ENCODE measurements at regions not wholly inside any gene's neighbourhood (a gene's known extent, or its start where the extent isn't known, plus 50 kb on each side); places are given as distances from the start of the nearest gene placed in this dataset.
"Not testable (repeated sequence)": the region's sequence is repeated elsewhere in the genome, so short reads cannot be mapped to it uniquely, and the experiment has no call there.

DNA sequence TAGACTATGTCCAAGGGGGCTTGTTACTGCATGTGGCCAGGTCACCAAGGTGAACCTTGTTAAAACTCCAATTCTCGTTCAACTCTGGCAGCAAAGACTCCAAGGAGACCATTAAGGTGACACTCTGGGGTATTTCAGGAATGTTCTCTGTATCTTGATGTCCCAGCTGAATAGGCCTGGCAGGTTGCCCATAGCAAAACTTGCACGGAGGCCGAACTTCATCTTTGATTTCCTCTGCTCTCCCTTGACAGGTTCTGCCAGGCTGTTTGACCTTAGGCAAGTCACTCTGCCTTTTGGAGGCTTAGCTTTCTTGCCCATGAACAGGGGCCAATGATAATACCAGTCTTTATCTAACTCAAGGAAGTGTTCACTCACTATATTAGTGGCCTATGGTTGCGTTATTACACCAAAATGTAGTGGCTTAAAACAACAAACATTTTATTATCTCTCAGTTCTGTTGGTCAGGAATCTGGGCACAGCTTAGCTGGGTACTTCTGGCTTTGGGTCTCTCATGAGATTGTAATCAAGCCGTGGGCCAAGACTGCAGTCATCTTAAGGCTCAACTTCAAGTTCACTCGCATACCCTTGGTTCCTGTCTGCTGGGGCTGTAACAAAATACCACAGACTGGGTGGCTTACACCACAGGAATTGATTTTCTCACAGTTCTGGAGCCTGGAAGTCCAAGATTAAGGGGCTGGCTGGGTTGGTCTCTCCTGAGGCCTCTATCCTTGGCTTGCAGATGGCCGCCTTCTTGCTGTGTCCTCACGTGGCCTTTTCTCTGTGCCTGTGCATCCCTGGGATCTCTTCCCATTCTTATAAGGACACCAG lies 168.5 kb downstream of the UTP18 start:
- DNase-seq (ENCODE audit: low spot score) = no peak
- intact Hi-C loops (cut with DNase I) = no loop called here

DNA sequence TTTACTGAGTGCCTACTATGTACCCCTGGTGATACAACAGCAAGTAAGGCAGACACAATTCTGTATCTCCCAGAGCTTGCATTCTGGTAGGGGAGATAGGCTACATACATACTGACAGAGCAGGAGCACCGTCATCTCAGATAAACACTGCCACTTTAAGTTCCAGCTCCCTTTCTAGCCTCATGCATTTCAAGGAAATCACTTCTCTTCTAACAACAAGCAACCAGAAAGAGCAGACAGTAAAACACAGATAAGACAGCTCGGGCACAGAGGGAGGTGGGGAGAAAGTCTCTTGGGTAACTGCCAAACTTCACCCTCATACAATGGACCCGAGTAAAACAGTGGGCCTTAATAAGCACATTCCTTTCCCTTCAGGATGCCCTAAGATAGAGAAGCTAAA lies 169.6 kb downstream of the UTP18 start:
- intact Hi-C loops (cut with DNase I); DNase-seq (ENCODE audit: low spot score): not testable (repeated sequence)

- intact Hi-C loops (cut with DNase I) = no loop called here
- DNase-seq (ENCODE audit: low spot score) = no peak
Measured at GRCh38 chr17:51430591-51430990, 170.2 kb downstream of the UTP18 start.

DNA sequence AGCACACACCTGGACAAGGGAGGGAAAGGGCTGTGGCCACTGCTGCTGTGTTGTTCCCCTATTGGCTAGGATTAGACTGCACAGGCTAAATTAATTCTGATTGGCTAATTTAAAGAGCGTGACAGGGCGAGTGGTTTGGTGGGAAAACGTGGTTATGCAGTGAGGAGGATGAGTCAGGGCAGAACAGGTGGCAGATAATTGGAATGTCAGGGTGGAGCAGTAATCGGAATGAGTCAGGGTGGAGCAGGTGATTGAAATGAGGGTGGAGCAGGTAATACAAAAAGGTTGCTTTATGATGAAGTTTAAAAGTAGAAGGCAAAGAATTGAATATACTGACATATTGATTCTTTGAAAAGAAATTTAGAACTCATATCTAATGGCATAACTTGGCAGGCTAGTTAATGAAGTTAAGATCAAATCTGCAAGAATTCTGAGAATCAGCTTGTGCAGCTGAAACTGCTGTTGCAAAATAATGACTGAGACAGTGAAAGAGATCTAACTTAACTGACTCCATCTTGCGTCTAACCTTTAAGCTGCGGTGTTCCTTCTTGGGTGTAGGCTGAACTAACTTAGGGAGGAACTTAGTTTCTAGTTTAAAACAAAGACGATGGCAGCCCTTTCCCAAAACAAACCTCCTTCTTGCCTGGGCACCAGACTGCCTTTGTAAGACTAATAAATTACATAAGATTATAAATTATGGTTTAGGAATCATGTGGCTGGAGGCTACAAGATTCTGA lies 174.3 kb downstream of the UTP18 start:
- intact Hi-C loops (cut with DNase I) = no loop called here
- no peak for DNase-seq (ENCODE audit: low spot score)

- no peak for DNase-seq (ENCODE audit: low spot score)
- intact Hi-C loops (cut with DNase I) = no loop called here
Measured at GRCh38 chr17:51435171-51435552, 174.8 kb downstream of the UTP18 start.

DNA sequence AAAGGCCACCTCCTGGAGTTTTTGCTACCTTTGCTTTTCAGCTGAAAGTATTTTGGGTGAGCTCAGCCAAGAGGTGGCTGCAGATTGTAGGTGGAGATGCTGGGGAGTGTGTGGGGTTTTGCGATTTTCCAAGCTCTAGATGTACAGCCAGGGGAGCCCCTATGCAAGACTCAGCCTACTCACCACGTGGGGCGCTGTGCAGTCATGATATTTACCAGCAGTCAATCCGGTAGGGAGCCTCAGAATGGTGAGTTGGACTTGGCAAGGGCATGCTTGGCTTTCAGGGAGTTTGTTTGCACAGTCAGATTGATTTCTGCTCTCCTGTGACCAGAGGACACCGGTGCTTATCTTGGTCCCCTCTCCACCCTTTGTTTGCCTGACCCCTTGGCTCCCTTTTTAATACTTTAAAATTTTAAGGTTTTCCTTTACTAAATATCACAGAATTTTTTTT lies 175.3 kb downstream of the UTP18 start:
- intact Hi-C loops (cut with DNase I) = no loop called here

GRCh38 chr17:51439395-51440229 lies 179.3 kb downstream of the UTP18 start:
- no peak for DNase-seq (ENCODE audit: low spot score)
- intact Hi-C loops (cut with DNase I) = no loop called here

More for the DNA sequence above, 175.3 kb downstream of the UTP18 start:
- DNase-seq (ENCODE audit: low spot score) = no peak

DNA sequence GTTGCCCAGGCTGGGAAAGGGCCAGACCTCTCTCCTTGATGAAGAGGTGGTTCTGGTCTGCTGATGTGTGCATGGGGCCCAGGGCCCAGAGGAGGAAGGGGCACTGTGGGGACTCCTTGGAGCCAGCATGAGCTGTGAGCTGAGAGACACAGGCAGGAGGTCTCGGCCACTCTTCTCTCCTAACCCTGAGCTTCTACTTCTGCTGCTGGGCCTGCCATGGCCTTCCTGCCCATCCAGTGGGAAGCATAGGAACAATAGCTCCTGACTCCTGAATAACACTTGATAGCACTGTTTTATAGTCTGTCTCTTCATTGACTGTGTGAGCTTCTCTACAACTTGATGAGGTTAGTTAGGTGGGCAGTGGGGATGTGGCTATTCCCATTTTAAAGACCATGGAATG lies 181.1 kb downstream of the UTP18 start:
- no peak for DNase-seq (ENCODE audit: low spot score)
- intact Hi-C loops (cut with DNase I) = no loop called here

DNA sequence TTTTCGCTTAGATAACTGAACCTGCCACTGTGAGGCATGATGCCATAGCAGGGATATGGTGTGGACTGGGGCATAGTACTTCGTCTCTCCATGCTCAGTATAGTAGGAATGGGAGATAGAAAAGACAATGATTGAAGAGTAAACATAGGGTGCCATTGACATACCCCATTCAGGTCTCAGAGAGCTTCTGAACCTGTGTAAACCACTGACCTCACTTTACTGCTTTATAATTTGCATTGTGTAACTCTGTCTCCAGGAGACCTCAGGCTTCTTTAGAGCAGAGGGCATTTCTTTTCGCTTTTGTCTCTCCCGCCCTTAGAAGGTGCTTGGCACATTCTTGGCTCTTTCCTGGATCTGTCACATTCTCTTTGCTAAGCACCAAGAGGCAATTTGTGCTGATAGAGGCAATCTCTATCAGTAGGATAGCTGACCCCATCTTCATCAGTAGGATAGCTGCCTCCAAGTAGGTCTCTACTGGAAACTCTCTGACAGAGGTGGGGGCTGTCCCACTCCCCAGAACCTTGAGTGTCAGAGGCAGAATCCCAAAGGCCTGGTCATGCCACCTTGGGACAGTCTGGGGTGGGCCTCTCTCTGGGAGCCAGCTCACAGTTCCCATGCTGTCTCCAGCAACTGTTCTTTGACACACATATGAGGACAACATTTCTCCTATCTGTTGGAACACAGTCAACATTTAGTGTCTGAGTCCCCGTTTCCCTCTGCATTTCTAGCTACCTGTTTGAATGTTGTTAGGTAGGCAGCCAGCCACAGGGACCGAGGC lies 181.9 kb downstream of the UTP18 start:
- intact Hi-C loops (cut with DNase I) = no loop called here

GRCh38 chr17:51443646-51444045 lies 183.3 kb downstream of the UTP18 start:
- intact Hi-C loops (cut with DNase I) = no loop called here
- no peak for DNase-seq (ENCODE audit: low spot score)

More for the DNA sequence above, 181.9 kb downstream of the UTP18 start:
- DNase-seq (ENCODE audit: low spot score) = no peak

DNA sequence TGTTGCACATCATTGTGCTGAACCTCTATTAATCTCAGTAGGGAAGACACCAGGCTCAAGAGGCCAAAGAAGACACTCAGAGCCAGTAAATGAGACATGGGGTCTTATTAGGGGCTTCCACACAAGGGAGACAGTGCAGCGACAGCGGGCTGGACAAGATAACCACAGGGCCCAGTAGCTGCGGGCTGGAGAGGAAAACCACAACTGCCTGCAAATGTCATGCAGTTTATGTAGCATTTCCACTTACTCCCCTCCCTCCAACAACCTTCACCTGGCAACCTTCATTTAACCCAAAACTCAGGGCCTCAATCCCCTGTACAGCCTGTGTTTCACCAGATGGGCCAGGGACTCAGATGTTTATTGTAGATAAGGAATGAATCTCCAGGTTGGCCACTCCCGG lies 185.6 kb downstream of the UTP18 start:
- intact Hi-C loops (cut with DNase I) = no loop called here

DNA sequence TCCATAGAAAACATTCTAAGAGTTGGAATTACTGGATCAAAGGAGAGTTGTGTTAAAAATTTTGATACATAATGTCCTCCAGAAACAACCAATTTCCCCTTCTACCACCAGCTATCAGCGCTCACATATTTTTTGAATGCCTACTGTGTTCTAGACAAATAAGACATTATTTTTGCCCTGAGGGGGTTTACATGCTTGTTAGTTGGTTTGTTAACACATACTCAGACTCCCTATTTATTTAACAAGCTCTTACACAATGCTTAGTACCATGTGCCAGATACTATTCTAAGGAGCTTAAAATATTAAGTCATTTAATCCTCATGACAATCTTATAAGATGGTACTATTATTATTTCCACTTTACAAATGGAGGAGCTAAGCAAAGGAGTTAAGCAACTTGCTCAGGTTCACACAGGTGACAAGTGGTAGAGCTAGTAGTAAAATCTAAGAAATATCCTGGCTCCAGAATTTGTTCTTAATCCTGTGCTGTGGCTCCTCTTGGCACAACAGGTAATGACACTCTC lies 194.2 kb downstream of the UTP18 start:
- intact Hi-C loops (cut with DNase I) = no loop called here
- DNase-seq (ENCODE audit: low spot score) = no peak

More for the DNA sequence above, 185.6 kb downstream of the UTP18 start:
- no peak for DNase-seq (ENCODE audit: low spot score)

DNA sequence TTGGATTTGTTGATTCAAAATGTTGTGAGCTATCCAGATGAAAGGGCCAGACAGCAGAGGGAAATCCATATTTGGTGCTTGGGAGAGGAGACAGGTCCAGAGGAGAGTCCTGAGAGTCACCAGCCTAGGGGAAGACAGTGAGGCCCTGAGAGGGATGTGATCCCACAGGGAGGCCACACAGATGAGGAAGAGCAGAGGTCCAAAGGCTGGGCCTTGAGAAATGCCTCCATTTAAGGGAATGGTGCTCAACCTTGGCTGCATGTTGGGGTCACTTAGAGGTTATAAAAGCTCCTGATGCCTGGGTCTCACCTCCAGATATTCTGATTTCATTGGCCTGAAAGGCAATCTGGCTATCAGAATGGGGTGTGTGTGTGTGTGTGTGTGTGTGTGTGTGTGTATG lies 194.9 kb downstream of the UTP18 start:
- no peak for DNase-seq (ENCODE audit: low spot score)
- intact Hi-C loops (cut with DNase I) = no loop called here

DNA sequence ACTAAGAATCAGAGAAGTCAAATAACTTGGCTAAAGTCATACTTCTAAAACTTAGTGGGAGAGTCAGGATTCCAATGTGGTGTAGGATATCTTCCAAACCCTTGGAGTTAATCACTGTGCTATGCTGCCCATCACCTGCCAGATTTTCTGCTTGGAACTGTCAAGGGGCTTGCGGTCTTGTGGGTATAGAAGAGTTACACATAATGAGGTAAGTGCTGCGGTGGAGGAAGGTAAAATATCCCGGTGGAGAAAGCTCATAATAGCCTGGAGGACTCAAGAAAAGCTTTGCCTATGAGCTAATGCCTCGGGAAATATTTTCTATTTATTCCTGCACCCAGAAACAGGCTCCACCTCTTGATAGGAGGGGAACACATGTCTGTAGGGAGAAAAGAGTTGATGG lies 195.6 kb downstream of the UTP18 start:
- intact Hi-C loops (cut with DNase I) = no loop called here
- no peak for DNase-seq (ENCODE audit: low spot score)

- intact Hi-C loops (cut with DNase I) = no loop called here
- no peak for DNase-seq (ENCODE audit: low spot score)
Measured at GRCh38 chr17:51456942-51457341, 196.6 kb downstream of the UTP18 start.

GRCh38 chr17:51461578-51462004 lies 201.2 kb downstream of the UTP18 start:
- intact Hi-C loops (cut with DNase I) = loop anchor here (10.0 kb wide), 1 partner anchor 57 kb away; no protein-coding TSS in a partner anchor
- DNase-seq (ENCODE audit: low spot score) = no peak

DNA sequence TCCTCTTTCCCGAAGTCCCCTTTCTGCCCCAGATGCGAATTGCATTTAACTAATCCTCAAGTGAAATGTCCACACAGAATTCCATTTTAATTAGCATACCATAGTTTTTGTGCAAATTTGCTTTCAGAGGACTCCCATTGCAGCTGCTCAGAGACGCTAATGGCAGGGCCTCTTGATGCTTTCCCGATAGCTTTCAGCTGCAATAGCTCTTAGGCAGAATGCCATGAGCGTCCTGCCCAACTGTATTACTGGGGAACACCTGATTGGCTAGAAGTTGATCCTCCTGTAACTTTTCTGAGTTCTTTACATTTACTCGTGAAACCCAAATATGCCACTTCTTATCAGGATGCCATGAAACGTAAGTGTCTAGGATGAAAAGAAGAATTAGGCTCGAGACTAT lies 203.0 kb downstream of the UTP18 start:
- no peak for DNase-seq (ENCODE audit: low spot score)
- intact Hi-C loops (cut with DNase I) = loop anchor here (10.0 kb wide), 1 partner anchor 59 kb away; no protein-coding TSS in a partner anchor

GRCh38 chr17:51467336-51467735 lies 207.0 kb downstream of the UTP18 start:
- DNase-seq (ENCODE audit: low spot score) = no peak
- intact Hi-C loops (cut with DNase I) = loop anchor here (10.0 kb wide), 1 partner anchor 63 kb away; no protein-coding TSS in a partner anchor

- intact Hi-C loops (cut with DNase I) = no loop called here
- no peak for DNase-seq (ENCODE audit: low spot score)
Measured at GRCh38 chr17:51472670-51473205, 212.4 kb downstream of the UTP18 start.

Data from cardiac septum (tissue), 1 donor.